Left hindlimb (tissue), 1 donor: ENCODE measurements at regions not wholly inside any gene's neighbourhood (a gene's known extent, or its start where the extent isn't known, plus 50 kb on each side); places are given as distances from the start of the nearest gene placed in this dataset.
"Not testable (repeated sequence)": the region's sequence is repeated elsewhere in the genome, so short reads cannot be mapped to it uniquely, and the experiment has no call there.

ENCODE experiments used
- DNase-seq: peaks from one replicate; pipeline ENCODE4 v3.0.0-alpha.2; 2018

DNA sequence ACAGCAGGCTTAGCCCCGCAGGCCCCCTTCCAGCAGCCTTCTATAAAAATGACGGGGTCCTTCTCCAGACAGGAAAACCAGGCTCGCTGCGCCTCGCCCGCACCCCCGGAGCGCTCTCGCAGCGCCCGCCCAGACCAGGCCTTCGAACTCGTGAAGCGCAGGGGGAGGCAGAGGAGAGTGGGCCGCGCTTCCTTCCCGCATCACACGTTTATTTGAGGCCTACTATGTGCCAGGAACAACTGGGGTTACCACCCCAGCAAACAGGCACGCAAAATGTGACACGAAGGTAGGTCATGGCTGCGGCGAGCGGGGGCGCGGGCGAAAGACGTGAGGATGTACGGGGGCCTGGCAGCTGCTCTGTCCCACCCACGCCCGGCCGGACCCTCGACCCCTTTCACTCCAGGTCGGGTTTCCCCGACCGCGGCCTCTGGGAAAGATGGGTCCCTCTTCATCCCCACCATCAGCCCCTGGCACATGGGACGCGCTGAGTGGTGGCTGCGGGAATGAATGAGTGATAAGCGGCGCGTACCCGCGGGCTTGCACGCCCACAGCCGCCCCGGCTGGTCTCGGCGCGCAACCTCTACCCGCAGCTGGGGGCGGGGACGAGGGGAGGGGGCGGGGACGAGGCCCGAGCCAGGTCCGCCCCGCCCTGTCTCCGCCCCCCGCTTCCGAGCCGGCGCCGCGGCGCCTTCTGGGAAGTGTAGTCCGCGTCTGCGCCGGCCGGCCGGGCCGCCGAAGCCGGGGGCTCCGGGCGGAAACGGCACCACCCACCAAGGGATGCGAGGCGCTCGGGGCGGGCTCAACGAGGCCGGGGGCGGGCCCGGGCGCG, 59.1 kb downstream of the ZNF467 start:
- peak; percentile 93 for DNase-seq

DNA sequence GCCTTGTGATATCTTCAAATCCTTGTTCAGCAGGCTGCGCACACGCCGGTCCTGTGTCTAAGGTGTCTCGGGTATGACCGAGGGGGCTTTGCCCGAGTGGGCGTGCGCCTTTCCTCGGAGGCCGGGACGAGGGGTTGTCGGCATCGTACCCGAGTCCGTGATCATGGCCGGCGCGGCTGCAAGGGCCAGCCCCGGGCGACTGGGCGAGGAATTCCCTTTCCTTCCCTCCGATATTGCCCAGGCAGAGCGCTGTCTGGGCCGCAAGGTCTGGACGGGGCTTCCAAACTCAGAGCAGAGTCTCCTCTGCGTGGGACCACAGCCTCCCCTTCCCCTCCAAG, 59.7 kb downstream of the ZNF467 start:
- DNase-seq: no peak

DNA sequence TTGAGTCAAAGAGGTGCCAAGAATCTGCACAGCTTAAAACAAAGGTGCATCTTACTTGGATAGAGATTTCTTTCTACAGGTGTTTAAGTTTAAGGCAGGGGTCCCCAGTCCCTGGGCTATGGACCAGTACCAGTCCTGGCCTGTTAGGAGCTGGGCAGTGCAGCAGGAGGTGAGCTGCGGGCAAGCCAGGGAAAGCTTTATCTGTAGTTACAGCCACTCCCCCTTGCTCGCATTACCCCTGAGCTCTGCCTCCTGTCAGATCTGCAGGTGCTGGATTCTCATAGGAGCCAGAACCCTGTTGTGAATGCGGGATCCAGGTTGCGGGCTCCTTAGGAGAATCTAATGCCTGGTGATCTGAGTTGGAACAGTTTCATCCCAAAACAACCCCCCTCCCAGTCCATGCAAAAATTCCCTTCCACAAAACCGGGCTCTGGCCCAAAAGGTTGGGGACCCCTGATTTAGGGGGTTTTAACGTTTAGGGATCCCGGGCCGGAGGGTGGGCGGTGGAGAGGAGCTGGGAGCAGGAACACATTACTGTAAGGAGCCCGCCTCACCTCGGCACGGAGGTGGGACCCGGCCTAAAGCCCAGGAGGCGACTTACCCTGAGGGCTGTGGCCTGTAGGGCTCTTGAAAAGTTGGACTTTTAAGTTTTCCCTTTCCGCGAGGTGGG, 60.2 kb downstream of the ZNF467 start:
- DNase-seq: no peak

DNA sequence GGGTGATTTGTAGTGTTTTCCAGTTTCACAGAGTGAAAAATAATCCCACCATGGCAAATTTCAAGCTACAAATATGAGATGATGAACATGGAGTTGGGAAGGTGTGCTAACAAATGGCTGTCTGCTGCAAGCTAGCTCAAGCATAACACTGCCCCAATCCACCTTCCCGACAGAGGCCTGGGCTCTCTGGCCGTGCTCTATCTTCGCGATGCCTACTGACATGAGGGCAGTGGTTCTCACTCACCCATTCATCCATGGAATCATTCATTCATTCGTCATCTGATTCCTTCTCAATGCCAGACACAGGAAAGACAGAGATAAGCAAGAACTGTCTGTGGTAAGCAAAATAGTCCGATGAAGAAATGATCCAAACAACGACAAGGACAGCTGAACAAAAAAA, 65.4 kb downstream of the ZNF467 start:
- no peak for DNase-seq

DNA sequence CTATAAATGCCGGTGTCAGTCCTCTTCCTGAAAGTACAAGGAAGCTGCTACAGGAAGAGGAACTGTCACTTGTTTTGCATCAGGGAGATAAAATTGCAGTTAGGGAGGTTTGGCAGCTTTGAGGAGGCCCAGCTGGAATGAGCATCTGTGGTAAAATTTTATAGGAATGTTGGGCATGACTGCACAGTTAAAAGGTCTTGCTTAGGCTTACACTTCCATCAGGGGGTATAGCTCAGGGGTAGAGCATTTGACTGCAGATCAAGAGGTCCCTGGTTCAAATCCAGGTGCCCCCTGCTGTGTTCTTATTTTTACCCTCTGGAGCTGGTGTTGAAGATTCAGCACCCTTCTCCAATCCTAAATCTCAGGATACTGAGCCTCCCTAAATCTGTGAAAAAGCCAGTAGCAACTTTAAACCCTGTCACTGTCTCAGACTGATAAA, 65.9 kb downstream of the ZNF467 start:
- no peak for DNase-seq

DNA sequence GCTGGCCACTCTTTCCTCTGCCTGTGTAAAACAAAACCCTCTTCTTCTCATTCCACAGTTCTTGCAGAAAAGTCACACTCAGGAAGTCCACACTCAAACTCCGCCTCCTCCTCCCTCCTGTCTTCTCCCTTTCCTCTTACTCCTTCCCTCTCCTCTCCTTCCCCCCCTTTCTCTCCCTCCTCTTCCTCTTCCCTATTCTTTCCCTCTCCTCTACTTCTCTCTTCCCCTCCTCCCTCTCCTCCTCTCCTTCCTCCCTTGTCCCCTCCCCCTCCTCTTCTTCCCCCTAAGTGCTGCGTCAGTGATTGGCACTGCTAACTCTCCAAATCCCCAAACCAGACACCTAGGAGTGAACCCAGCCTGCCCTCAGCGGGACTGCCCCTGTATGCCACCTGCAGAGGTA, 67.0 kb downstream of the ZNF467 start:
- DNase-seq: no peak

DNA sequence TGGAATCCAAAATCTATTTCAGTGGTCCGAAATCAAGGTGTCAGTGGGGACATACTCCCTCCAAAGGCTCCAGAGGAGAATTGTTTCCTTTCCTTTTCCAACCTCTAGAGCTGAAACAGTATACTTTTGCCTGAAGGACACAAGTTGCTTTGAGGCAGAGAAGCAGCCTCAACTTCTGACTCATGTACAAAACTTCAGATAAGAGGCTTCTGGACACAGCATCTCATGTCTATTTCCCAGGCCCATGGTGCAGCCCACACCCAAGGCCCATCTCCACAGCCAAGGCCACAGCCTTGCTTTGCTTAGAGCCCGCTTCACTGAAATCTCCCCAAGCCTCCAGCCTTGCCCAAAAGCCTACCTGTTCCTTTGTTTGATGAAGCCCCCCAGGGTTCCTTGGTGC, 68.9 kb downstream of the ZNF467 start:
- no peak for DNase-seq

DNA sequence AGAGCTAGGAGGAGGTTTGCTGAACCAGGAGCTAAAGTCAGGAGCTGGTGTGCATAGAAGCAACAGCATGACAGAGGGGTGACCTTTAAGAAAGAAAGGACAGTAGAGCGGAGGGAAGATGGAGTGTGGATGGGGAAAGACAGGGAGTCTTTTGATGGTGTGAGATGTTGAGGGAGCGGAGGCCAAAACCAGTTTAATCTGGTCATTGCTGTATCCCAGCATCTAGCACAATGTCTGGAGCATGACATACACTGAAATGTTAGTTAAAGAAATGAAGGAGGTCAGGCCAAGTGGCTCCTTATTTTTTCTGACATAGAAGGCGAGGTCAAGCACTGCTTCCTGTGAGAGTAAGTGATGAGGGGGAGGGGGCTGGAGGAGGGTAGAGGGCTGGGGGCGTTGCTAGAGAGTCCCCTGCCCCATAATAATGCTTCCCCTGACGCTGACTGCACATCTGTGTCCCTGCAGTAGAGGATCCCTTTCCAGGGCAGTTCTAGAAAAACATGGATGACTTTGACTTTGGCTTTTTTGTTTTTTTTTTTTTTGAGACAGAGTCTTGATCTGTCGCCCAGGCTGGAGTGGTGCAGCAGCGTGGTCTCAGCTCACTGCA, 70.2 kb downstream of the ZNF467 start:
- DNase-seq: no peak

DNA sequence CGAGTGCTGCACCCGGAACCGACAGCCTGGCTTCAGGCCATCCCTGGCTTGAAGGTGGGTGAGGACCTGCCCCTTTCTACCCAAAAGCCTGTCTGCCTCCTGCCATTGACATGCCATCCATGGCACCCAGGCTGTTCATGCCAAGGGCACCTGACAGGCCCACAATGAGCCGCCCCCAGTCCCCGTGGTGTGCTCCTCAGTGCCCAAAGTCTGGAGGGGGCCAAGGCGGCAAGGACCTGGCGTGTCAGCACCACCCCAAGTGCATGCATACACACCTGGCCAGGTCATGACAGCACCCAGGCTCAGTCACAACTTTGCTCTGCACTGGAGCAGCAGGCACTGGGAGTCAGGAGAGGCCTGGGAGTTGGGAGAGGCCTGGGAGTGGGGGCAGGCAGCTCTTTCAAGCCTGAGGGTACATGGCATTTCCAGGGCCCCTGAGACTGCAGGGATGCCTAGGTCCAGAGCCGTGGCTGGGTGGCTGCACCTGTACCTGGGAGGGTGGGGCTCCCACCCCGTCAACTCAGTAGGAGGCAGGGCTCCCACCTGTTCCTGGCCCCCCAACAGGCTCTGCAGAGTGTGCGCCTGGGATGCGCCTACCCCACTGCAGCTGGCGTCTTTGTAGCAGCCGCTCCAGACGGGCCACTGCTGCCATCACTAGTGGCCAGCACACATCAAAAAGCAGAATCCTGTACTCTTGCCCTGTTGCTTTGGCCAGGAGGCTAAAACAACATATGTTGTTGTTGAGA, 71.7 kb downstream of the ZNF467 start:
- DNase-seq: no peak

DNA sequence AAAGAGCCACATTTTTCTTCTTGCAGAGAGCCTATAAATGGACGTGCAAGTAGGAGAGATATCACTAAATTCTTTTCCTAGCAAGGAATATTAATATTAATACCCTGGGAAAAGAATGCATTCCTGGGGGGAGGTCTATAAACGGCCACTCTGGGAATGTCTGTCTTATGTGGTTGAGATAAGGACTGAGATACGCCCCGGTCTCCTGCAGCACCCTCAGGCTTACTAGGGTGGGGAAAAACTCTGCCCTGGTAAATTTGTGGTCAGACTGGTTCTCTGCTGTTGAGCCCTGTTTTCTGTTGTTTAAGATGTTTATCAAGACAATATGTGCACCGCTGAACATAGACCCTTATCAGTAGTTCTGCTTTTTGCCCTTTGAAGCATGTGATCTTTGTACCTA, 75.6 kb downstream of the ZNF467 start:
- DNase-seq: not testable (repeated sequence)

DNA sequence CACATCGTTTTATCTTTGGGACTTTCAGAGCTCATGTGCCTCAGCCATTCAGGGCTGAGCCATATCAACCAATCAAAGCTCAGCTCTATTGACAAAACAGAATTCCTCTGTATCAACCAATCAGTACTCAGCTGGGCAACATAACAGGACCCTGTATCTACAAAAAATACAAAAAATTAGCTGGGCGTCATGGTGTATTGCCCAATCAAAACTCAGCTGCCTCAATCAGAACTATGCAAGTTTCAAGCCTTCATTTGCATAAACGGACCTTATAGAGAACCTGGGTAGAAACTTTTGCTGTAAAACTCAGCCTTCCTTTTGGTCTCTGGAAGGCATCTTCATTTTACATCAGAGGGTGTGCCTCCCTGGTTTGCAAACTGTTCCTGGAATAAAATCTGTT, 77.1 kb downstream of the ZNF467 start:
- DNase-seq: no peak

DNA sequence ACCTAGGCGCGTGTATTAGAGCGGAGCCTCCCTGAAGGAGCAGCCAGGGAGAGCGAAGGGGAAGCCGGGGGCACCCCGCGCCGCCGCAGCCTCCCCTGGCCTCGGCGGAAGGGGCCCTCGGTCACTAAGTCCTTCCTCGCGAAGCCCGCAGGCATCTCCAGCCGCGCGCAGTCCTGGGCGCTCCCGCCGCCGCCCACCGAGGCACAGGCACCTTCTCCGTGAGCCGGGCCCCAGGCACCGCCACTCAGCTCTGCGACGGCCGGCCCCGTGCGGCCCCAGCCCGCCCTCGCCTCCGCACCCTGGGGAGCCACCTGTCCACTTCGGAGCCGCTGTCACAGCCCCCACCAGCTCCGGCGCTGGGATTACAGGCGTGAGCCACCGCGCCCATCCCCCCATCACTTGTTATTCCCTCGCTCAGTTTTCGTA, 80.8 kb downstream of the ZNF467 start:
- no peak for DNase-seq

DNA sequence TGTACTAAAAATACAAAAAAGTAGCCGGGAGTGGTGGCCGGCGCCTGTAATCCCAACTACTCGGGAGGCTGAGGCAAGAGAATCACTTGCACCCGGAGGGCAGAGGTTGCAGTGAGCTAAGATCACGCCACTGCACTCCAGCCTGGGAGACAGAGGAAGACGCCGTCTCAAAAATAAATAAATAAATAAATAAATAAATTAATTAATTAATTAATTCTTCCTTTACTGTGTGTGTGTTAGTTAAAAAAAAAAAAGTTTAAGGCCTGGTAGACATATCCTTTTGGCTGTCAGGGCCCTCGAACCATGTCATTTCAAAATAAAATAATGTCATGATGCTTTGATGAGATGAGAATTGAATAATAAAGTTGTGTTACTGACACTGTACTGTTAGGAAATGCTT, 81.3 kb downstream of the ZNF467 start:
- no peak for DNase-seq

DNA sequence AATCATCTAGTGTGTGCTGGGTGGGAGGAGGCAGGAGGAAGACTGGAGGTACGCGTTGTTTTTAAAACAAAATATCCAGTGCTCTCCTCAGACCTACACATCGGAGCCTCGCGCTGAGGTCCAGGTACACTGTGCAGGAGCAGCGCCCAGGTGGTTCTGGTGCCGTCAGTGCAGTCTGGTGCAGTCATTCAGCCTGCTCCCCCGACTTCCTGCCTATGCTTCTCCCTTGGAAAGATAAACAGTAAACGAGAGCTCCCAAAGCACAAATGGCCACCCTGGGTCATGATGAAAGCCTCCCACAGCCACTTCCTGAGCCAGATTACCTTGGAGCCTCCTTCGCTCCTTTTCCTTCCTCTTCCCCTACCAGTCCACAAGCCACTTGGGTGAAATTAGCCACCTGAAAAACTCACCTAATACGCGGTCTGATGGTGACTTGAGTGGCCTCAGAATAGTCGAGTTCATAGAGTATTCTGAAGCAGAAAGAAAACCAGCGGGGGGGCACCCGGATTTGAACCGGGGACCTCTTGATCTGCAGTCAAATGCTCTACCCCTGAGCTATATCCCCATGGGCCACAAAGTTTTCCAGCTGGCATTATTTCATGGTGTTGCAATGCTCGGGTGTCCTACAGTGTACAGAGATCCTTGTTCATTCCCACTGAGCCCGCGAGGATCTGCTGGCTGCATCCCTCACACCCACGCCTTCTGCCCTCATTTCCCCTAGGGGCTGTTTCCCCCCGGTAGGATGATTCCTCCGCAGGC, 82.5 kb downstream of the ZNF467 start:
- DNase-seq: no peak

DNA sequence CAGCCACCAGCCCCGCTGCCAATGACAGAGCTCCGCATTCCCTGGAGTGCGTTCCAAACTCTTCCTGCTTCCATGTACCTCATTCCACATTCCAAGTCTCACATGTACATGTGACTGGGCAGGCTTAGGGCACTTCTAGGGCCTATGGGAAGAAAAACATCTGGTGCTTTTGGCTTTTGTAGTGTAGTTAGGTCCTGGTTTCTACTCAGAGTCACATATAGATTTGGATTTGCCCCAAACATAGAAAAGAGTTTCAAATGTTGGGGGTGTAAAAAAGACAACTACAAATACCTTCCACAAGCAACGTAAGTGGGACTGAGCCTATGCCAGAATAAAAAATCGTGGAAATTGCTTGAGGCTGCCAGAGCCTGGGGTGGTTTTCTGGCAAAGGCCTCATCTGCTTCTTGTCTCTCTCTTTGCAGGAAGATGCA, 84.1 kb downstream of the ZNF467 start:
- no peak for DNase-seq

DNA sequence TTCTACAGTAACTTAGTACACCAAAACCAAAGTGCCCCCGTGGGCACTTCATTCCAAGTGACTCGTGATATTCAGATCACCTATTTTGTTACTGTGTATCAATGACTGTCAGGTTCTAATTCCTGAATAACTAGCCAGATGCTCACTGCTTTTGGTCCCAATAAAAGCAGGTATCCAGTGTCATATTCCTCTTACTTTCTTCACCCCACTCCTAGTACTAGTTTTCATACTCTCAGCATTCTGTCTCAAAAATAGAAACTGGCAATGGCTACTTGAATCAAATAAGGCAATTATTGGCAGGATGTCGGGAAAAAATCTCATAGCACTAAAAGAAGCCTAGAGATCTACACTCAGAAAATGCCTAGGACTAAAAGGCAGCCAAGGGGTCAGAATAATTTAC, 84.6 kb downstream of the ZNF467 start:
- DNase-seq: no peak

DNA sequence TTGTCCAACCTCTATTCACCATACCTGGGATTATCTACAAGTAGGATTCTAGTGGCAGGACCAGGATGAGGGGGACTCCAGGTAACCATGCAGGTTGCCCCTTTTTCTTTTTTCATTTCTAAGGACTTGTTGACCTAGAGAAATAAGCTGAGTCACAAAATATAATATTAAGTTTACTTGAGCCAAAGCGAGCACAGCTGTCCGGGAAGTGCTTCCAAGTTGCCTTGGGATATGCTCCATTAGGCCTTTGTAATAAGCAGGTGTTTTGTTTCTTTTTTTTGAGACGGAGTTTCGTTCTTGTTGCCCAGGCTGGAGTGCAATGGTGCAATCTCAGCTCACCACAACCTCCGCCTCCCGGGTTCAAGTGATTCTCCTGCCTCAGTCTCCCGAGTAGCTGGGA, 85.6 kb downstream of the ZNF467 start:
- DNase-seq: not testable (repeated sequence)

DNA sequence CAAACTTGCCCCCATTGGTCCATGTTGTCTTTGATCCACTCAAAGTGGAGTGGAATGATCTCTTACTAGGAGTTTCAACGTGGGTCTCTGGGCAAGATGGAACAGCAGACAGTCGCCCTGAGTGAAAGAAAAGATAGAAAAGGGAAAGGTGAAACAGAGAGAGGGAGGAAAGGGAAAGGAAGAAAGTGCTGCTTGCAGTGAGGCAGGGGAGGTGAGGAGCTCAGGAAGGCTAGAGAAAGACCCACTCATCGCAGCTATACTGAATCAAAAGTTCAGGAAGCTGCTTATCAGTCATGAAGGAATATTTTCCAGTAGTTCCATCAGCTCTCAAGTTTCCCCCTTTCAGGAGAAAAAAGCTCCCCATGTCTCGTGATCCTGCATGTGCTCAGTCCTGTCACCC, 86.9 kb downstream of the ZNF467 start:
- no peak for DNase-seq

DNA sequence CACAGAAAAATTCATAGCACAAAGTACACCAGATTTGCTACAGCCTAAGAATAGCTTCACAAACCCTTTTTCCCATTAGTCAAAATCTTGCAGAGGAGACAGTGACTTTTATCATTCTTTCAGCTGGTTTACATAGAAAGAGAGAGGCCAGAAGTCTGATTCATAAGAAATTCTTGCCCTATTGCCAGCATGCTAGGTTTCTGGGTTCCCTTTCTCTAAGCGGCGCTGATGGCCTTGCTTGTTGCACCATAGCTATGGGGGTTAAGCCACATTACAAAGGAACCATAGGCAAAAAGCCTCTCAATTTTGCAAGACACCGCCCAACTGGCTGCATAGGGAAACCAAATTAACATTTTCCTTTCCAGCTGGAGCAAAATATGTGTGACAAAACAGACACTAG, 87.4 kb downstream of the ZNF467 start:
- no peak for DNase-seq

DNA sequence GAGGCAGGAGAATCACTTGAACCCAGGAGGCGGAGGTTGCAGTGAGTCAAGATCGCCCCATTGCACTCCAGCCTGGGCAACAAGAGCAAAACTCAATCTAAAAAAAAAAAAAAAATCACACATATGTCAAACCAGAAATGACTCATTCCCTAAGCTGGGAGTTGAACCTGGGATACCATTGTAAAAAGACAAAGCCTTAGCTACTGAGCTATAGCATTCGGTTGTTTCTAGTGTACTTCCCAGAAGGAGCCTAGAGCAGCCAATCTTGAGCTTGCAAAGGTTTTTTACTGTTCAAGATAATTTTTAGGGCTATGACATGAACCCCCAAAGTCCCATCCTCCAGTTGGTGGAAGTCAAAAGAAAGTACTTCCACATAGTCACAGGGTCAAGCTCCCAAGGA, 87.9 kb downstream of the ZNF467 start:
- DNase-seq: no peak

DNA sequence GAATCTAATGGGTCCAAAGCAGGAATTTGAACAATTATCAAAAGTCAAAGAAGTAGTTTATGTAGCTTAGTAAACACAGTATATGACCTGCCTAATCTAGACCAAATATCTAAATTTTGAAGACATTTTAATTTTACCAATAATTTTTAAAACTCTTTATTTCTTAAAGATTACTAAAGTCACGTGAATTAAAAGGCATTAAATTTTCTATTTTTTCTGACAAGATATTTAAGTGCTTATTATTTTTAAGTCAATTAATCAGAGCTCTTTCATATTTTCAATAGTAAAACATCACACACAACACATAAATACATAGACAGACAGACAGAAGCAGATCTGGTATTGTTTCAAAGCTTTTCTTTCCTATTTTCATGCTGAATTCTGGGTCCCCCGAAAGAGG, 89.5 kb downstream of the ZNF467 start:
- DNase-seq: no peak

DNA sequence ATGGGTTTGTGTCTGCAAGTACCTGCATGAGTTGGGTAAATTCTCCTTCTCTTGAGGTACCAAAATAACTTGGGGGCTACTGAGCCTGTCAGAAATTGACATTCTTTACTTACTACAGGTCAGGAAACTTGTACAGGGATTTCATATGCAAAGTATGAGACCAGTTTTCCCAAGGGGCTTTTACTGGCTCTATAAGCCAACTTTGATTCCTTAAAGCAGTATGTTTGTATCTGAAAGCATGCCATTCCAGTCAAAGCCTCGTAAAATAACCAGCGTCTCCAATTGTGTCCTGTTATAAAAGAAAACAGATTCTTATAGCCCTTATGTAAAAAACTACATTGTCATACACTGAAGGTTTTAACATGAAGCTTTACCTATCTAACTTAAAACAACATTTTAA, 90.2 kb downstream of the ZNF467 start:
- DNase-seq: no peak

DNA sequence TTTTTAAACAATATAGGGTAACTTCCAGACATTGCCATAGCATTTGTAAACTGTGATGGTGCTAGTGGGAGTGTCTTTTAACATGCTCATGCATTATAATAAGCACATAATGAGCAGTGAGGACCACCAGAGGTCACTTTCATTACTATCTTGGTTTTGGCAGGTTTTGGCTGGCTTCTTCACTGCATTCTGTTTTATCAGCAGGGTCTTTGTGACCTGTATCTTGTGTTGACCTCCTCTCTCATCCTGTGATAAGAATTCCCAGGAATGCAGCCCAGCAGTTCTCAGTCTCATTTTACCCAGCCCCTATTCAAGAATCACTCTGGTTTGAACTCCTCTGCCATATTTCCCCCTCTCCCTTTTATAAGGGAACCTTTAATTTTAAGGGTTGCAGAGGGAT, 91.3 kb downstream of the ZNF467 start:
- DNase-seq: no peak
